ENCODE measurements at regions not wholly inside any gene's neighbourhood (a gene's known extent, or its start where the extent isn't known, plus 50 kb on each side); places are given as distances from the start of the nearest gene placed in this dataset.
"Not testable (repeated sequence)": the region's sequence is repeated elsewhere in the genome, so short reads cannot be mapped to it uniquely, and the experiment has no call there.

DNA sequence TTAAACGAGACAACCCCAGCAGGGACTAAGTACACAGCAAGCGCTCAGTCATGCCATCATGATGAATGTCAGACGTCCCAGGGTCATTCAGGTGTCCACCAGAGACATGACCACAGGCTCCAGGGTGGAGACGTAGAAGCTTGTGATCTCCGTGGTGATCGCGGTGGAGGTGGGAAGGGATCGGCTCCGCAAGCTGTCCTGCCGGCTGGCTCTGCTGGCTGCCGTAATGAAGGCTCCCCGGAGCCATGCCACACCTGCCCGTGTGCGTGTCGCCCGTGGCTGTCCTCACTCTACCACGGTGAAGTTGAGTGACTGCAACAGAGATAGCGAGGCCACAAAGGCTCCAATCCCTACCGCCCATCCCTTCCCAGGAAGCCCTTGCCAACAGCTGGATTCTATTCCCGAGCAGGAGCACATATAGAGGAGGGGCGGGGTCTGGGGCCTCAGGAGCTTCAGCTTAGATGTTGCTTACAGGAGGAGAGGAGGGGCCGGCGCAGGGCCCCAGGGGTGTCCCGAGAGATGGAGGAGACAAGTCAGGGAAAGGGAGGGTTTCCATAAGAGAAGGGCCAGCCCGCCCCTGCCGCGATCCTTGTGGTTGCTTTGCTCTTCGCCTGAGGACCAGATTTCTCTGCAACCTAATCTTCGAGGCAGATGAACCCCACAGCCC is 332.6 kb upstream of the SFSWAP start:
- DNase-seq (ENCODE audit: low spot score) = no peak

DNA sequence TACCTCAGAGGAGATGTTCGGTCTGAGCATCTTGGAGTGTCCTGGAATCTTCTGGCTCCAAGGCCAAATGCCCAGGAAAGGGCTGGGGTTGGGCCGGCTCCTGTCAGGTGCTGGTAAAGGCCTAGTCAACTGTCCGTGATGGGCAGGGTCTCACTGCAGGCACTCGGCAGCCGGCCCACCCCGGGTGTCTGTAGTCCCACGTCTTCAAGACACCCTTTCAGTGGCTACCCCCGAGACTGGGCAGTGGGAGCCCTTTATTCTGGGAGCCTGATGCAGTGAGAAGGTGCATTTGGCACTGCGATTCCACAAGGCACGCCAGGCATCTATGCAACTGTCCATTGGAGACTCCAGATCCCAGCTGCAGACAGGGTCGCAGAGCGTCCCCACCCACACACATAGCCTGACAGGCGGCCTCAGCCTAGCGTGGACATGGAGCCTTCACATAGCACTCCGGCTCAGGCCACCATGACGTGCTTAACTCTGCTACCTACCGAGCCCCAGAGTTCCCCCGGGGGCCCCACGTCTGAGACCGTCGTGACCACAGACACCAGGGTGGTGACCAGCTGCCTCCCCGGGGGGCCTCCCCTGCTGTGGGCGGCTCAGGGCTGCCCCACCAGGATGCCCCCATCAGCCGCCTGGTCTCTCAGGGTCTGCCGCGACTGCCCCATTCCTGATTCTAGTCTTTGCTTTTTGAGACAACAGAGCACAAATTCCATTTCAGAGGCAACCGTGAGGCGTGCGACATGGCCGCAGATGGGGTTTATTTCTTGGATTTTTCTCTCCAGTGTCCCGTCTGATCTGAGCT is 331.8 kb upstream of the SFSWAP start:
- no peak for DNase-seq (ENCODE audit: low spot score)

DNA sequence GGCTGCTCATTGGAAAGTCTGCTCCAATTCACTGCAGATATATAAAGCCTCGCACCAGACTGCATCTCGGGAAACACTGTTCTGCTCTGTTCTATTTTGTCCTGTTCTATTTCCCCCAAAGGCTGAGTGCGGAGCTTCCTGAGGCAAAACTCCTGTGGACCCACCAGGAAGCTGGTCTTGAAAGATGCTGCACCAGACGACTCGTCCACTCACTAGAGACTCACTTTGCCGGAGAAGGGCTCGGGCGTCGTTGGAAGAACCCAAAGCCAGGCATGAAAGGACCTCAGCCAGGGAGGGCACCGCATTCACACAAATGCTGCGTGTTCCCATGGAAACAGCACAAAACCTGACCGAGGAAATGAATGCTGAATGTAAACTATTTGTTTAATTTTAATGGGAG is 331.2 kb upstream of the SFSWAP start:
- no peak for DNase-seq (ENCODE audit: low spot score)

DNA sequence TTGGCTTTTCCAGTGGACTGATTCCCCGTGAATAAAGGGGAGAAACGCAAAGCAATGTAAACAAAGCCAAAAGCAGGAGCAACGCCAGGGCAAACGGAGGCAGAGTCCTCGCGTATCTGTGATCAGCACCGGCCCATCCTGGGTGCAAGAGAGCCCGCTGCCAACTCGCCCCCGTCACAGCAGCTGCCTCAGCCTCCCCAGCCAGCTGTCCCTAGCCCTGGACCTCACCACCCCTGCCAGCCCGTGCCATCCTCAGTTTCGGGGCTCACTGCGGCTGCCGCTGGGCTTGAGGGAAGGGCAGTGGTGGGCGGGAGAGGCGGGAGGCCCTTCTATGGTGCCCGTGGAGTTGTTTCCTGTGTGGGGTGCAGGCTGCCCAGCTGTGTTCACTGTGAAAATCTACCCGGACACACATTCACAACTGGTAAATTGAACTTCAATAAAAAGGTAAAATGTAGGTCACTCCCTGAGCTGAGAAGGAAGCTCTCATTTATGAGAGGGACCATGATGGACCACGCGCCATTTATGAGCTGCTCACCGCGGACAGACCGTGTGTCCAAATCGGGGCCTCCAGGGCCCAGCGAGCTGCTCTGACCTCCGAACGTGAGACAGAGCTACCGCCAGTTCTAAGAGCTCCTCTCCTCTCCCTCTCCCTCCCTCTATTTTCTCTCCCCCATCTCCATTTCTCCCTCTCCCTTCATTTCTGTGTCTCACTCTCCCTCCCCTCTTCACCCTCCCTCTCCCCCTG is 330.5 kb upstream of the SFSWAP start:
- DNase-seq (ENCODE audit: low spot score) = no peak

DNA sequence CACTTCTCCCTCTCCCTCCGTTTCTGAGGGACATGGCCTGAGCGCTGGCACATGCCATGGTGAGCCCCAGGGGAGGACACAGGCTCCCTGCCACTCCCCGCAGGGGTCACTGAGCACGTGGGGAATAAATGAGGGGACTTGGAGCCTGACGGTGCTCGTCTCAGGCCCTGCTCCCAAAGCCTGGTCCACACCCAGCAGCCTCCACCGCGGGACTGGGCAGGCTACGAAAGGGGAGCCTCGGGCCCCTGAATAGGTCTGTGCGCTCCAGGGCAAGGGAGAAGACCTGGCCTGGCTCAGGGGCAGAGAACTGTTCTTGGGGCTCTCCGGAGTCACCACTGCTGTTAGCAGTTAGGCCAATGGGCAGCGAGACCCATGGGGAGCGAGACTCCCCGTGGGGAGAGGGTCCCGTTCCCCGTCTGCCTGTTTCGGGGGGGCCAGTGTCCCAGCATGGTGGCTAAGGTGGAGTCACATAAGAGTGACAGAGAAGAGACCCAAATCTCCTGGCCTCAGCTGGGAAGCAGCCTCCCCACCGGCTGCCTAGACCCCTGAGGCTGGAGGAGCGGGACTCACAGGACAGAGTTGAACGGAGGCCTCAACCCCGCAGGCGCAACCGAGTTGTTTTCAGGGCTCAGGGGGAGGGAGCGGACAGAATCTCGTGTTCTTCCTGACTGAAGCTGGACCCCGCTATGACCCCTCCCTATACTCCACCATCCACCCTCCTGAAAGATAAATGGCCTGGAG is 329.8 kb upstream of the SFSWAP start:
- DNase-seq (ENCODE audit: low spot score) = no peak

DNA sequence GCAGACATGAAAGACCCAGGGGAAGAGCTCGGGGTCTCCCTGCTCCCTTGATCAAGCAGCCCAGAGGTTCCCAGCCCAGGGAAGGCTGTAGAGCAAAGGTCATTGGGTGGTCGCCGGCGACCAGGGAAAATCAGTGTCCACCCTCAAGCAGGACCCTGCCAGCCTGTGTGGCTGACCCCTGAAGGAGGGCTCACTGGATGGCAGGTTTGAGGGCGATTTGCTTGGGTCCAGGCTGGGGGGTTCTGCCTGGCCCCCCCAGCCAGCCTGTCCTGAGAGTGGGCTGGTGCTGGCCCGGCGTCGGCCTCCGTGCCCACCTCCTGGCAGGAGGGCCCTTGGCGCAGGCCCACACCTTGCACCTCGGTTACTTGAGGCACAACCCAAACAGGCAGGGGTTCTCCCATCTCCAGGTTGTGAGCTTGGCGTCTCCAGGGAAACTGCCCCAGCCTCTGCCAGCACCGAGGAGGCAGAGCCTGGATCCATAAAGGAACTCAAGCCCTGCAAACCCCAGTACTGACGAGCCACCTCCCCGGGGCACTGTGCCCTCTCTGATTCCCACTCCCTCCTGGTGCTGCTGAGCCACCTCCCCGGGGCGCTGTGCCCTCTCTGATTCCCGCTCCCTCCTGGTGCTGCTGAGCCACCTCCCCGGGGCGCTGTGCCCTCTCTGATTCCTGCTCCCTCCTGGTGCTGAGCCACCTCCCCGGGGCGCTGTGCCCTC is 329.0 kb upstream of the SFSWAP start:
- no peak for DNase-seq (ENCODE audit: low spot score)

DNA sequence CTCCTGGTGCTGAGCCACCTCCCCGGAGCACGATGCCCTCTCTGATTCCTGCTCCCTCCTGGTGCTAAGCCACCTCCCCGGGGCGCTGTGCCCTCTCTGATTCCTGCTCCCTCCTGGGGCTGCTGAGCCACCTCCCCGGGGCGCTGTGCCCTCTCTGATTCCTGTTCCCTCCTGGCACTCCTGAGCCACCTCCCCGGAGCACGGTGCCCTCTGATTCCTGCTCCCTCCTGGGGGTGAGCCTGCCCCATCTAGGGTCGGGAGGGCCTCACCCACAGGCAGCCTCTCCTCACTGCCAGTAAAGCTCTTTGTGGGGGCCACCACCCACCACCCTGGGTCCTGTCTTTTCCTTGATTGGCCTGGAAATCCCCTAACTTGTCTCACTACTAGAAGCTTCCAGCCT is 327.6 kb upstream of the SFSWAP start:
- DNase-seq (ENCODE audit: low spot score) = no peak

DNA sequence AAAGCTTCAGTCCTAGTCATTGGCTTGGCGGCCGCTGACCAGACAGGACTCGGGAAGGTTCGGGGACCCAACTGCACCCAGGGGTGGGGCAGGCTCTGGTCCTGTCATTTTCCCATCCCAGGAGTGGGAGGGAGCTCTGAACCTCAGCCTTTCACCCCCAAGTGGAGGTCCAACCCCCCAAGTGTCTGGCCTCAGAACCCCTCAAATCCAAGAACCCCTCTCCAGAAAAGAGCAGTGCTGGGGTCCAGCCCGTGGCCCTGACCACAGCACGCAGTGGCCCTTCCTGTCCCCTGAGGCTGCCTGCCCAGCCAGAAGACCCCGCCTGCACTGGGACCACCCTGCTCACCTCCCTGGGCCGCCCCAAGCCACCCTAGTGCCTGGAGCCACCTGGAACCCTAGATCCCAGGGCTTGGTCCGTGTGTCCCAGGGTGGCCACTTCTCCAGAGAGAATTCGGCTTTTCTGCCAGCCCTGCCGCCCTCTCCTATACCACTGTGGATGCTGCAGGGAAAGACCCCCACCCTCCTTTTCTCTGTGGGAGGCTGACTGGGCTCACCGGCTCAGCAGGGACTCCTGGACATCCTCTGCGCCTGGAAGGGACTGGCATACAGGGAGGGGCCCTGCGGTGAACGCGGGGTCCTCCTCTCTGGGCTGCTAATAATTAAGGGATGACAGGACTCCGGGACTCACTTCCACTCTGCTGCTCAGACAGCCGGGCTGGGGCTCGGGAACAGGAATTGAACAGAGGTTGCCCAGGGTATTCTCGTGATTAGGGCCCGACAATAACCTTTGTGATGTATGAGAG is 326.9 kb upstream of the SFSWAP start:
- no peak for DNase-seq (ENCODE audit: low spot score)

DNA sequence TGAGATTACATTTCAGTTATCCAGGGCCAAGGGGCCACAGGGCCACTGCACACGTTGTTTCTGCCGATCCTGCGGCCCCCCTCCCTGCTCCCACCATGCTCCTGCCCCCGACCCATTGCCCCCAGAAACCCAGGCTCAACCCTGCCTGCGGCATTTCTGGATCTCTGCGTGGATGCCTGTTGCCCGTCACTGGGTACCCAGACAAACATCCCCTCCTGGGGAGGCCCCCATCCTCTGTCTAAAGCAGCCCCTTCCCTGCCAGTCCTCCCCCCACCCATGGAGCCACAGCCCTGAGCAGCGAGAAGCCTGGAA is 326.4 kb upstream of the SFSWAP start:
- no peak for DNase-seq (ENCODE audit: low spot score)

DNA sequence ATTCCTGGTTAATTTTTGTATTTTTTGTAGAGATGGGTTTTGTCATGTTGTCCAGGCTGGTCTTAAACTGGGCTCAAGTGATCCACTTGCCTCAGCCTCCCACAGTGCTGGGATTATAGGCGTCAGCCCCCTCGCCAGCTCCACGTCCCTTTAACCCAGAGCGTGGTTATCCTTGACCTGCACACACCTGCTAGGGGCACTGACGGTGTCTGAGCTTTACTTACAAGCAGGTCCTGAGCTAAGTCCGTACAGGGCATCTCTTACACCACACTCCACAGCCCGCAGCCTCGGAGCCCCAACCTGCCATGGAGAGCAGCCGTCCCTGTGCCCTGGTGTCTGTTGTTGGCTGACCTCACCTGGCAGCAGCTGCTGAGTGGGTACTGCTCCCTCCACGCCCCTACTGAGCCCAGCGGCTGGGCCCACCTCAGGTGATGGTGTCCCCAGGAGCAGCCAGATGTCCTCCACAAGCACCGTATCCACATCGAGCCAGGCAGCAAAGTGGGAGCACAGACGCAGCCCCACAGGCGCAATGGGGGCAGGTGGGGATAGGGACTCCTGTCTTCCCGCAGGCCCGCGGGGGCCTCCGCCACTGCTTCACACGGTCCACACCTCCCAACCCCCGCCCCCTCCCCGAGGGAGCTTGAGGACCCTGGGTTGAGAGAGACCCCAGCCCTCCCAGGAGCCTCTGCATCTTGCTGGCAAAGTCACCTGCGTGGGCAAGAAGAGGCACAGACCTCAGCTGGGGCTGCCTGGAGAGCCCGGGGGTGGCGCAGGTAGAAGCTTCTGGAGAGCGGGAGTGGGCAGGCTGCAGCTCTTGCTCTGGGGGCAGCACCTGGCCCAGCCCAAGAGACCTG is 325.4 kb upstream of the SFSWAP start:
- DNase-seq (ENCODE audit: low spot score) = no peak

DNA sequence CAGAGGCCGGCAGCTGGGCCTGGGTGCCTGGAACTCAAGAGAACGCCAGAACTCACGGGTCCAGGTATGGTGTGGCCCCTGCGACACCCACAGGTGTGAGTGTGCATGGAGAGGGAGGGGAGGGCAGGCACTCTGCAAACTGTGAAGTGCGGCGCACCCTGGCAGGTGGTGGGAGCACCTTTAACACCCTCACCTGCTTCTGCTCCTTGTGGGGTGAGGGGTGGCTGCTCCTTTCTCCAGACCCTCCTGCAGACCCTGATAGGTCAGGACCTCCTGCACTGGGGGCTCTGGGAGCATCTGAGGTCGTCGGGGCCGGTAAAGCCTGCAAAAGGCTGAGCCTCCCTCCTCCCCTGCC is 324.7 kb upstream of the SFSWAP start:
- no peak for DNase-seq (ENCODE audit: low spot score)

DNA sequence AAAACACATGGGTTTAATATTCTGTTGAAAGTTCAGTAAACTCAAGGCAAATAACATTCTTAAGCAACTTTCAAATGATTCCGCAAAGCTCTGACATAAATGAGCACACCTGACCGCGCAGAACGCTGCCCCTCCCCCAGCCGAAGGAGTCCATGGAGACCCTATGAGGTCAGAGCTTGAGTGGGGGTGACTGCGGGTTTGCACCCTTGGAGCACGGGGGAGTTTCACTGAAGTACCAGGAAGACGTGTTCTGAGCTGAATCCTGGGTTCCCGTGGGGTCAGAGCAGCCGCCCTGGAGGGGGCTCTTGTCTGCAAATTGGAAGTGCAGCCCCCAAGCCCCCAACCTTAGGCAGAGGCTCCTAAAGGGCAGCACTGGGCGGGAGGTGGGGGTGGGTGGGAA is 324.1 kb upstream of the SFSWAP start:
- DNase-seq (ENCODE audit: low spot score) = no peak

DNA sequence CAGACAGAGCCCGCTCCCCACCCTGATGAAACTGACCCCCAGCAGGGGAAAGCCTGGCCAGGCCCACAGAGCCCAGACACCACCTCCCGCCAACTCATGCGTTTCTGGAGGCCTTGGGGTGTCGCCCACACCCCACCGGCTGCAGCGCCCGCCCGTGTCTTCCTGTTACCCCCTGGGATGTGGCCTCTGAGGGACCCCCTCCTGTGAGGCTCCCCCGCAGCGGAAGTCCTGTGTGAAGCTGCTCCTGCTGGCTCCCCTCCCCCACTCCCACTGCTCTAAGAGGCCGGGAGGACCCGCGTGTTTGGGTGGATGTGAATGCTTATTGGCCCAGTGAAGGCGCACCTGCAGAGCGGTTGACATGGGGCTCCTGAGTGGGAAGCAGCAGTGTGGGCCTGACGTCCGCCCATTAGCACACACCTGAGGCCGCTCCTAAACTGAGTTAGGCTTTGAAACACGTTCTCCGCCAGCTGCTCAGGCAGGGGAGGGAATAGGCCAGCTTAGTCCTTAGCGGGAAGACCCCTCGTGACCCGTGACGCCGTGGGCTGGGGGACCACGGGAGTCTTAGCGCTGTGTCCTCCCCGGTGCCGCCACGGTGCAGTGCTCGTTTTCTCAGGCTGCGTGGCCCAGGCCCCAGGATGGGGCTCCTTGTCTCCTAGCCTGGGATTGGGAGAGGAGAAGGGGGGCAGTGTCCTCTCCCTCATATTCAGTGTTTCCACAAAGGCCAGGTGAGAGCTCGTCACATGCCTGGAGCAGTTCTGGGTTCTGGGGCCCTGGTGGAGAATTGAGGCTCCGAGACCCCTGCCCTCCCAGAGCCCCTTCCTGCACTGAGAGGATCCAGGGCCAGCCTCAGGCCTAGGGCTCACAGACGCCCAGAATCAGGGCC is 323.4 kb upstream of the SFSWAP start:
- no peak for DNase-seq (ENCODE audit: low spot score)

DNA sequence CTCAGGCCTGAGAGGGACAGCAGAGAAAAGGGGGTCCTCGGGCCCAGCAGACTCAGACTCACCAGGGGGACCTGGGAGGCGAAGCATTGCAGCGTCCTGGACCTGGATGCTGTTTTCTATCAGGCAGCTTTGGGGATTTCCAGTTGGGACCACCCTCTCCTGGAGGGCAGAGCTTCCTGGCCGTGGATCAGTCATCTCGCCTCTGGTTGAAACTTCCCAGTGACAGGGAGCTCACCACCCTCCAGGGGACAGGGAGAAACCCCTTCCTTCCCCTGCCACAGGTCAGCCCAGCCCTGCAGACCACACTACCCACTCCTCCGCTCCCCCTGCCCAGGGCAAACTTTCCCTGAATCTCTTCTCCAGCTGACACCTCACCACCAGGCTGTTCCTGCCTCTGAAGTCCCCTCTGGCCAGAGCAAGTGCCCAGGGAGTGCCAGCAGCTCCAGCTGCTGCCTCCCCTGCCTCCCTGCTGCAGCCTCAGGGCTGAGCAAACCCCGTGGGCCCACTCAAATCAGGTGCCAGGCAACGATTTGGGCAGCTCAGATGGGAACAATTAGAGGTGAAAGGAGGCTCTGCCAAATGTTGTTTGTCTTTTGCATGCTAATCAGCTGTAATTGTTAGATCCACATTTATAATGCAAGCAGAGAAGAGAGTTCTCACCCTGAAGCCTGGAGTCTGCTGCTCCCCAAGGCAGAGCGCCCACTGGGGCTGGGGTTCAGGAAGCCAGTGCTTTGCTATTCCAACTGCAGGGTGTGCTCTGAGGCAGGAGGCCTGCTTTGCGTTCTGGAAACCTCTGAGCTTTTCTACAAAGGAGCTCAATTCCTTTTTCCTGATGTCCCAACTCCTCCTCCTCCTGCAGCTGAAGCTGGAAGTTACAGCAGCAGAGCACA is 322.5 kb upstream of the SFSWAP start:
- DNase-seq (ENCODE audit: low spot score) = not testable (repeated sequence)

DNA sequence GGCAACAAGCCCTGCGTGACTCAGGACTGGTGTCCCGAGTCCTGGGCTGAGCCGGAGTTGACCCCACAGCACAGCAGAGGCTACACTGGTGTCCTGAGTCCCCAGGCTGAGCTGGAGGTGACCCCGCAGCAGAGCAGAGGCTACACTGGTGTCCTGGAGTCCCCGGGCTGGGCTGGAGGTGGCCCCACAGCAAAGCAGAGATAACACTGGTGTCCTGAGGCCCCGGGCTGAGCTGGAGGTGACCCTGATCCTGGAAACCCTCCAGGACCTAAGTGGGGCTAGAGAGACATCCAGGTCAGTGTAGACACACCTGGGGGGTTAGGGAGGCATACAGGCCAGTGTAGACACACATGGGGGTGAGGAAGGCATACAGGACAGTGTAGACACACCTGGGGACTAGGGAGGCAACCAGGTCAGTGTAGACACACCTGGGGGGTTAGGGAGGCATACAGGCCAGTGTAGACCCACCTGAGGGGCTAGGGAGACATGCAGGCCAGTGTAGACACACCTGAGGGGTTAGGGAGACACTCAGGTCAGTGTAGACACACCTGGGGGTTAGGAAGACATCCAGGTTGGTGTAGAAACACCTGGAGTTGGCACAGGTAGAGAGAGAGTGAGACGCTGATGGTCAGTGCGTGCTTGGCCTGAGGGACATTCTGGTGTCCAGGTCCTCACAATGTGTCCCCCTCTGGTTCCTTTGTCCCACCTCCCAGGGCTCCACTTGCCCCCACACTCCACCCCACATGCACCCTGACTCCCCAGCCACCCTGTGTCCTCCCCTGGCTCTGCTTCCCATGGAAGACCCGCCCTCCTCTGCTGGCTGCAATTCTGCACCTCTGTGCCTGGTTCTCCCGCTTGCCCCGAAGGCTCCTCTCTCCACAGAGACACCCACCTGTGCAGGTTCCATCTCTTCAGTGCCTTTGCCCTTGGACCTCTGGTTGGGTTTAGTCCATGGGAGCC is 321.6 kb upstream of the SFSWAP start:
- DNase-seq (ENCODE audit: low spot score) = no peak

DNA sequence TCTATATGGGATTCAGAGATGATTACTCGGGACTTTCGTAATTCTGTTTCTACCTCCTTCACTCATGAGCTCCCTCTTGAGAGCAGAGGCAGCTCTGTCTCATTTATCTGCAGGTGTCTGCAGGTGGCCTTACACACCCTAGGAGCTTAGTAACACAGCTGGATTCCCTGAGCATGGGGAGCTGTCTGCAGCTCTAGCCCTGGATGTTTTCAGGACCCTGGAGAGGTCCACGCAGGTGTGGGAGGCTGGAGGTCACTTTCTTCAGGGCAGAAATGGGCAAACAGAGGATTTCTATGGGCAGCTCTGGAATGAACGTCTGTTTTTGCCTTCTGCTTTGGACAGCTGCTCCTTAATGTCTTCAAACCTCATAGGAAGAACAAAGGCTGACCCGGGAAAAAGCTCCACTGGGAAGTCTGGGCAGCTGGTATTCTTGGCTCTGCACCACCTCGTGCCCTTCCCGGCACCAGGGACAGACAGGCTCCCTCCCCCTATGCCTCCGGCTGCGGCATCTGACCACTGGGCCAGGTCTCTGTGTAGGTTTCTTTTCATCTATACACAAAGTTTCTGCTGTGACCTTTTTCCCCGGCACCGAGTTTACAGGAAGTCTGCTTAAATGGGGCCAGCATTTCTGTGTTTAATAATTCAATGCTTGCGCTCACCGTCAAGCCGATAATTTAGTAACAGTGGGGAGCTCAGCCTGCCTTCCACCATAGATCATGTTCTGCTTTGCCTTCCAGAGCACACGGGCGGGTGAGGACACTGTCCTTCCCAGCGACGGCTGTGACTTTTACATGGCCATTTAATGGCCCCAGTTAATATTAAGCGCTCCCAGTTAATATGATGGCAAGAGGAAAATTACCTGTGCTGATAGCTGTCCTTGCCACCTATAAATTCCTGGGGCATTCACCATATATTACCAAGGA is 320.2 kb upstream of the SFSWAP start:
- DNase-seq (ENCODE audit: low spot score) = no peak
